NCI-H446 (cell line): ENCODE measurements at regions not wholly inside any gene's neighbourhood (a gene's known extent, or its start where the extent isn't known, plus 50 kb on each side); places are given as distances from the start of the nearest gene placed in this dataset.

Experiments used
- DNase-seq, 2 experiments: peaks; one replicate each; lab custom pipeline; 2025; lab: John Stamatoyannopoulos, UW

DNA sequence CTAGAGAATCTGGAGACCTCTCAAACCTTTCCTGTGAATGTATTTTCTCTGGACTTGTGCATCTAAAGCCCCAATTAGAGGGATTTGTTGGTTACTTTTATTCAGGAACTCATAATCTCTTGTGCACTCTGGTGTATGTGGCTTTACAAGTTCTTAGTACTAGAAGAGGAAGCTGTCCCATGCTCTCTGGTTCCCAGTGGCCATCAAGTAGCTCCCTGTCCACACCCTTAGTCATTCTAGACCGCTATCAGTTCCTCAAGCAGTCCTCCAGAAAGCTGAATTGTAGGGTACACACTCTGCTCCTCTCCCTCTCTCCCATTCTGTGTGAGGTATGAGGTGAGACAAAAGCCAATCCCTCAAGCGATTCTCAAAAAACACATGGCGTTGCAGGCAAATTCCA, 470.3 kb downstream of the PTPRC start:
- no peak for DNase-seq

DNA sequence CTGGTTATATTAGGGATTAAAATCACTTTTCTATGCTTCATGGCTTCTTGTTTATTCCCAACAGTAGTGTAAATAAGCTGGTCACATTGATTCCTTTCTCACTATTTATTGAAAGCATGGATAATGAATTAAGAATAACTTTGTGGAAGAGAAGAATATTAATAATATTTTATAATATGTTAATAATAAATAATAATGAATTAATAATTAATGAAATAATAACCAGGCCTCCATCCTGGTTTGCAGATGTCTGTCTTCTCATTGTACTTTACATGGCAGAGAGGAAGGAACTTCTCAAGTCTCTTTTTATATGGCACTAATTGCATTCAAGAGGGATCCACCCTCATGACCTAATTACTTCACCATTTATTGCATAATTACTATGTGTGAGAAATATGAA, 473.5 kb downstream of the PTPRC start:
- DNase-seq: no peak

DNA sequence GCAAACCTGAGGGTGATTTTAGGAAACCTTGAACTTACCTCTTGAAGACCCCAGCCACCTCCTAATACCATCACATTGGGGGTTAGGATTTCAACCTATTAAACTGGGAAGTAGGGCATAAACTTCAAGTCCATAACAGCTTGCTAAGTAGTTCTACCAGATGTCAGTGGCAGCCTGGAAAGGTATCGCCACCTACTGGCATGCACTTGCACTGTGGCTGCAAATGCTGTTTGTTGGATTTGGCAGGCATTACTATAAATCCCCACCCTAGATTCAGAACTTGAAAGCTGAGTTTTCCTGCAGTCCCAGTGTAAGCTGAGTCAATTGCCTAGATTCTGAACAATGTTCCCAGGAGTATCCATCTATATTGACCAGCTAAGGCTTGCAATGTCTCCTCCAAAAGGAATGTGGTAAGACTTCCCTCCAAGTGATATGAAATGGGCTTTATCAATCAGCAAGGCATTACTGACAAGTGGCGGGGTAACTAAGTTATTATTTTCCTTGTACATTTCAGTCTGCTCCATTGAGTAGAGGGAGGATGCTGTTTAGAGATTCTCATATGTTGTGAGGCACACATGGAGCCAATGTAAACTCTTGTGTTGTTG, 474.5 kb downstream of the PTPRC start:
- DNase-seq: peak; percentile 59 to 80

DNA sequence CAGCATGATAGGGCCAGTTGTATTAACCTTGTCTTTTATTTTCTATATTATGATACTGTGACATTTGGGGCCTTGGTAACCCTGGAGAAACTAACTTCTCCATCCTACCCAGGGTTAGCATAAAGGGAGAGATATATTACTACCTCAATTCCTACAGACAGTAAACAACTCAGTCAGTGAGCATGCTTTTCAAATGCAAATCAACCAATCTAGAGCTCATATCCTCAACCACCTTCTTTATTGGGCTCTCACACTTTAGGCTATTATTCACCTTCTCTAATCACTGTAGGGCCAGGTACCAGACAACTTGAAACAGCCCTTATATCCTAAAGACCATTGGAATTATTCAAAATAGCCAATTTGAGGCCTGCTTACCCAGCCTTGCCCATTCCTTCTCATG, 477.6 kb downstream of the PTPRC start:
- no peak for DNase-seq

DNA sequence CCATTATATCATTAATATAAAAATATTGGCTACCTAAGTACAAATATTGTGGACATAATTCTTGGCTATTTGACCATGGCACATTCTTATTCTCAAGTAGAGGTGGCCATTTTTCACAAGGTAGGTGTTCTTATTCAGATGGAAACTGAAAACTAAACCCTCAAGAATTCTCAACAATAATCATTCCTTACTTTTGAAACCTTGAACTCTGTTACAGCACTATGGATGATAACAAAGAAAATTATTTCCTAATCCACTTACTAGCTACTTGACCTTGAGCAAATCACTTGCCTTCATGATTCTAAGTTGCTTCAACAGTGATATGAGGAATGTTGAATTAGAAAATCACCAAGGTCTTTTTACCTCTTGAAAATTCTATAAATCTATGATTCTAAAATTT, 482.2 kb downstream of the PTPRC start:
- DNase-seq: no peak

DNA sequence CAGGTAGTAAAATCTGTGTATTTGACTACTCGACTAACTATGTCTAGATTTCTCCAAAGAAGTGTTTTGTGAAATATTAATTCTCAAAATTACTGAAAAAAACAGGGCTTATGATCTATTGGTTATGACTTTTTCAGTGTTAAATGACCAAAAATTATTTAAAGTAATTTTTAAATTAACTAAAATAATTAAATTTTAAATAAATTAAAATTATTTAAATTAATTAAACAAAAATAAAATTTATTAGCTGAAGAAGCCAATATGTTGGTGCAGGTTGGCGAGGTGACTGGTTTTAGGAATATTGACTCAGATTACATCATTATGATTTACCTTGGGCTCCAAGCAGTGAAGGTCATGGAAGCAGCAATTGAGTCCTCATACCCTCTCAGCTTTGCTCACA, 483.2 kb downstream of the PTPRC start:
- no peak for DNase-seq

DNA sequence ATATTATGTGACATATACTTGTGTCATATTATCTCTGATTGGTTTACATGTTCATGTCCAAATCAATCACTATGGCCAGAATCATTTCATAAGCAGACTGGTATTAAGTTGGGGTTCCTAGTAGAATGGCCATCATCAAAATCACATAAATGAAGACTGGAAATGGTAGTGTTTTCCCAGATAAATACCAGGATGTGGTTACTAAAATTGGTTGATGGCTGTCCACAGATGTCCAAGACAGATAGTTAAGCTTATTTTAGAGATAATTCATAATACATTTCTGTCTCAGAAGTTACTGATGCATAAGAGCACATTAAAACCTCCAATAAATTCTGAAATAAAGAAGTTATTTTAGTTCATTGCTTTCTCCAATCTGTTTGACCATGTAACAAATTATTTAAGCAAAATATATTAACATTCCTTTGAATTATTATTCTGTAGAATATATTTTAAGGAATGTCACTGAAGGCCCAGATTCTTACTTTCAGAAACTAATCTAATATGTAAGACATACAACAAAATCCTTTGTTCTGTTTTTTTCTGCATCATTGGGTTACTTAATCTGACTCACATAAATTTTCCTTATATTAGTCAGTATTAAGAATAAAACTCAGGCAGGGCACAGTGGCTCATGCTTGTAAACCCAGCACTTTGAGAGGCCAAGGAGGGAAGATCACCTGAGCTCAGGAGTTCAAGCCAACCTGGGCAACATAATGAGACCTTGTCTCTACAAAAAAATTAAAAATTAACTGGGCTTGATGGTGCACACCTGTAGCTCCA, 483.9 kb downstream of the PTPRC start:
- no peak for DNase-seq

DNA sequence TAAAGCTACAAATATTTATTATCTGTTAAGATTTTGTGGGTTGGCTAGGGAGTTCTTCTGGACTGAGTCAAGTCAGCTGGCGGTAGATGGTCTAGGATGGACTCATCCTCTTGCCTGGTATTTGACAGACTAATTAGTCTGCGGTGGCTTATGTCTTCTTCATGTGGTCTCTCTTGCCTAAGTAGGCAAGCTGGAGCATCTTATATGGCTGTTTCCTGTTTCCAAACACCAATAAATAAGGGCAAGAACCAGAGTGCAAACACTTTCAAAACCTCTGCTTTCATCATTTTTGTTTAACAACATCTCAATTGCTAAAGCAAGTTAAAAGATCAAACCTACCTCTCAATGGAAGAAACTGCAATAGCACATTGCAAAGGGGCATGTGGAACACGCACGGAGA, 484.8 kb downstream of the PTPRC start:
- DNase-seq: no peak

DNA sequence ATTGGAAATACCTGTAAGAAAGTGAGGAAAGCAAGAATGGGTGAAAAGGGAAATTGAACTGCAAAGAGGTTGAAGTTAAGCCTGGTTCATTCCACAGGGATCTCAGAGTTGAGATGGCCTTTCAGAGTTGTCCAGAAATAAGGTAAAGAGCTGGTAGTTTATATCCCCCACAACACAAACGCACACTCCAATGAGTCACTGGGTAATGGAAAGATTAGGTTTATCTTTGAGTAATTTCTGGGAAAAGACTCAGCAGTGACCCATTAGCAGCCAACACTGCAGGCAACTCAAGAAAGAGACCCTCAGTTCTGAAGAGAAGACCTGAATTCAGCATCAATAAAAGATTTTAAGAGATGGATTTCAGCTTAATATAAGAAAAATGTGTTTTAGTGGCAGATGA, 485.5 kb downstream of the PTPRC start:
- DNase-seq: no peak

DNA sequence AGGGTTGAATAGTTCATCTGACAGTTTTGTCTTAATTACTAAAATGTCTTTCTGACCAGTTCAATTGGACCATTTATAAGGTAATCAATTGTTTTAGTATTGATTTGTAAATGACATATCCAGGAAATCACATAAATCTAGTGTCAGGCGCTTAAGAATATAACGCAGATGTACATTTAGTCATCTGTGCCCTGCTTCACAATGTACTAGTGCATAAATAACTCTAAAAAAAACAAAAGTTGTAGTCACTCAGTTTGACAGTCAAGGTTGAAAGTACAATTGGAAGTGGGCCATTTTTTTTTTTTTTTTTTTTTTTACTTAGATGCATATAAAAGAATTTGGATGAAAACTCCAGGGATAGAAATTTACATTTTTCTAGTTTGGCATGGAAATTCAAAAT, 490.4 kb downstream of the PTPRC start:
- DNase-seq: peak in 1 of 2 experiments; percentile 33

DNA sequence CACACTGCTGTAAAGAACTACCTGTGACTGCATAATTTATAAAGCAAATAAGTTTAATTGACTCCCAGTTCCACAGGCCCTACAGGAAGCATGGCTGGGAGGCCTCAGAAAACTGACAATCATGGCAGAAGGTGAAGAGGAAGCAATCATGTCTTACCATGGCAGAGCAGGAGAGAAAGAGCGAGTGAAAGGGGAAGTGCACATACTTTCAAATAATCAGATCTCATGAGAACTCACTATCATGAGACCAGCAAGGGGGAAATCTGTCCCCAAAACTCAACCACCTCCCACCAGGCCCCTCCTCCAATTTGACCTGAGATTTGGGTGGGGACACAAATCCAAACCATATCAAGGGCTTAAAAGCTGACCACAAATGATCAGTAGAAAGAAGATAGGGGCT, 493.2 kb downstream of the PTPRC start:
- no peak for DNase-seq

DNA sequence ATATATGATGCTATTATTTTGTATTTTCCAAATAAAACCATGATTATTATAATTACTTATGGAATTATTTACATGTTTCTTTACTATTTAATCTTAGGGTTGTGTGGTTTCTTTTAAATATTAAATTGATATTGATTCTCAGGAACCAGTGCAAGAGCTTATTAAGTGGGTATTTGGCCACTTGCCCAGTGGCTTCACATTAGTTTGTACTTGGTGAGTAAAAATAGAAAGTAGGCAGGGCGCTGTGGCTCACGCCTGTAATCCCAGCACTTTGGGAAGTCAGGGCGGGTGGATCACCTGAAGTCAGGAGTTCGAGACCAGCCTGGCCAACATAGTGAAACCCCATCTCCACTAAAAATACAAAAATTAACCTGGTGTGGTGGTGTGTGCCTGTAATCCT, 497.1 kb downstream of the PTPRC start:
- DNase-seq: peak in 1 of 2 experiments; percentile 16

DNA sequence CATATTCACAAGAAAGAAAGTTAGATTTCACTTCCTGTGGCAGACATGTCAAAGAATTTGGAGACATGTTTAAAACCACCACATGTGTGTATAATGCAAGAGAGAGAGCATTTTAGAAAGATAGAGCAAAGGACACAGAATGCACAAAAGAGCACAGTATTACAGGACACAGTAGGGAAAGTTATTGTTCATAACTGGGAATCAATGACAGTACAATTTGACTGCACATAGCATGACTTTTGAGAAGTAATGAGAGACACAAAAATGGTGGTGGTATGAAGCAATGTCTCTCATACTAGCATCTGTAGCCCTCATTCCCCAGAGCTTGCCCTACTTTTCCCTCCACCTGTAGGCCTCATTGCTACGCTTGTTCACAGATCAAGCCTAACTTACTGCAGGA, 499.2 kb downstream of the PTPRC start:
- DNase-seq: no peak

DNA sequence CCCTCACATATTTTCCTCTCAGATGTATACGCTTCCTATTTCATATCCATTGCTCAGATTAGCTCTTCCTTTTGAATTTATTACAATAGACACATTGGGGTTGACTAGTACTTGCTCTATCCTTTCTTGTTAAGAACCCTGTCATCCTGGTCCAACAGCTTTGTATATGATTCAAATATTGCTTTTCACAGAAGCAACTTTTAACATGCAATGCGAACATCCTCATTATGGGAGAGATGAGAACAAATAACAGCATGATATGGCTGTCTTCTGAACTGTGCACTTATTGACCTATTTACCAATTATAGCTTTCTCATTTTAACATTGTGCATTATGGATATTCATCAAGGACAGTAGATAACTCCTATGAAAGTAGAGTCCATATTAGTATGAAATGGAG, 510.8 kb downstream of the PTPRC start:
- no peak for DNase-seq

DNA sequence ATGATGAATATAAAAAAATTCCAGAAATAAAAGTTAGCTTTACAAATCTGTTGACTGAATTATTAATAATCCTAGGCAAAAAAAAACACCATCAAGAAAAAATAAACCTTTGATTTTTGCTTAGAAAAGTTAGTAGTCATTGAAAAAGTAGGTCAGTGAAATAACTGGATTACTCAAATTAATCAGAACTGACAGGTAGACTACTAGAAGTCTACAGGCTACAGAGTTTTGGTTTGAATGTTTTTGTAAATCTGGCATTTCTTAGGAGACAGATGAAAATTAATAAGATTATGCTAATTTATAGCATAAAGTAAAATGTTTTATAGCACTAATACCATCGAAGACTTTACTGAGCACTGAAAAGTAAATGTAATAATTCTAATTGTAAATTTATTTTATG, 511.9 kb downstream of the PTPRC start:
- no peak for DNase-seq

DNA sequence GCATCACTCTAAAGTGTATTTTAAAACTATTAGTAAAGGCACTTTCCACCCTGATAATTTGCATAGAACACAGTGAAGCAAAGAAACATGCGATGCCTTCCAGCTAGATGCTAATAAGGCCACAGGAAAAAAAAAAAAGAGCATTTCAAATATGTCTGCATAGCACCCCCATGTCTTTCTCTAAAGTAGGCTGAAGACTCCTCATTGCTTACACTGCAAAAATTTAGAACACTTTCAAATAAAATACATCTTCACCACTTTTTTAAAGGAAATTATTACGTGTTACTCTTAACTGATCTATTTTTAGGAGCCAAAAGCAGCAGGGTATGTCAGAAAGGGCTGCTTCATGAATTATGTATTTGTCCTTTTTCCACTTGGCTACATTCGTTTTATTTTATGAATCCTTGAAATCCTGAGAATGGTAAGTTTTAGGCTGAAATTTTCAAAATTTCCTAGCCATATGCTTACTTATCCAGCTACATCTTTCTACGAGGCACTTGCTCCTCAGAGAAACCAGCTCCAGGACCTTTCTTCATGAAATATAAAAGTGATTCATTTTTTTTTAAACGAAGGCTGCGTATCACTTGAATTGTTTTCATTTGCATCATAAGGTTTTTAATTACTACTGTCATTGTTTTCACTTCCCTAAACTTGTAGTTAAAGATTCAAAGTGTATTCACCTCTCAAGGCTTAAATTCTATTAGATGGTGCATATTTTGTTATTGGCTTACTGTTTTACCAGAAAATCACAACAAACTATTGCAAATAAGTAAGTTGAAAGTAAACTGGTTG, 513.0 kb downstream of the PTPRC start:
- DNase-seq: no peak

DNA sequence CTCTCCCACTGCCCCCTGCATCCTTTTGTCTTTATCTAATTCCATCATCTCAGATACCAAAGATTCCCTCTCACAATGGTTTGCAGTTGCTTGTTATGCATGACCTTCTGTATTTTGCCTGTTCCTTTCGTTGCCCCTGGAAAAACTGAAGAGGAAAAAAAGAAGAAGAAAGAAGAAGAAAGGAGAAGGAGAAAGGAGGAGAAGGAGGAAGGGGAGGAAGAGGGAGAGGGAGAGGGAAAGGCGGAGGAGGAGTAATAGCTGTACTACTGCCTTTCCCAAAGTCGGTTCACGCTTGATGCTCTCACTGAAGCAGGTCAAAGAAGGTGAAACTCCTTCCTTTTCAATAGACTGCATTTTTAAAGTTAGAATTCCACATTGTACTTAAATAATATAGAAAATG, 513.8 kb downstream of the PTPRC start:
- no peak for DNase-seq

DNA sequence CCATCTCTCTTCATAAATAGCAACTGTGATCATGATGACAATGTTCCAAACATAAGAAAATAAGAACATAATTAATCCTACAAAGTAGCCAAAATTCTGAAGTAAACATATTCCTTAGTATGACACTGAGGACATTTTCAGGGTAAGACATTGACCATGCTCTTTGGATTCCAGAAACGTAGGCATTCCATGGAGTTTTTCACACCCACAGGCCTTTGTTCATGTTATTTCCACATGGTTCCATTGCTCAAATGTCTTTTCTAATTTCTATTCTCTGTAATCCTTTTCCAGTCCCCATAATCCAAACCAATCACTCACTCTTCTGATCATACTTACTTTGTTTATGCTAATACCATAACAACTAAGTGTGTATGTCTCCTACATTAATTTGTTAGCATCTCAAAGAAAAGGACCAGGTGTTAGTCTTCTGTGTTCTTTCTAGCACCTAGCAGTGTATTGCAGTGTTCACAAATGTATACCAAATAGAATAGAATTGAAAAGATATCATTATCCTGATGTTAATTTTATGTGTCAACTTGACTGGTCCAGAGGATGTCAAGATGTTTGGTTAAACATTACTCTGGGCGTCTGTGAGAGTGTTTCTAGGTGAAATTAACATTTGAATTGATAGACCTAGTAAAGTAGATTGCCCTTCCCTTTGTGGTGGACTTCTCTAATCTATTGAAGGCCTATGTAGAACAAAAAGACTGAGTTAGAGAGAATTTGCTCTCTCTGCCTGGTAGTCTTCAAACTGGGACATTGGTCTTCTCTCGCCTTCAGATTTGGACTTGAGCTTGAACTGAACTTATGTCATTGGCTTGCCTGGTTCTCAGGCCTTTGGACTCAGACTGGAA, 516.6 kb downstream of the PTPRC start:
- DNase-seq: no peak

DNA sequence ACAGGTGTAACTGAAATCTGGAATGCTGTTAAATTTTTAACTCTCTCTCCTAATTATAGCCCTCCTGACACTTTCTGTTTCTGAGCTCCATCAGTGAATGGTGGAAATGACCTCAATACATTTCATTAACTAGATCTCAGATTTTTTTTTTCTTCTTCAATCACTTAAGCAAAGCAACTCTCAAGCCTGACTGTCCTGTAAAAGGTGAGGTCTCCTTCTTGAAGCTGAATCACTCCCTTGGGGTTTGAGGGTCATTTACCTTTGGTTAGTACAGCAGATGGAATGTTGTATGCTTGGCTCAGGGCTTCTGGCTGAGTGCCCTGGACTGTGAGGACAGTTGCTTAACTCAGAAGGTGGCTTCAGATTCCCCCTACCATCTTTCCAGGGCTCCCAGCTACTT, 518.7 kb downstream of the PTPRC start:
- peak; percentile 26 to 82 for DNase-seq

DNA sequence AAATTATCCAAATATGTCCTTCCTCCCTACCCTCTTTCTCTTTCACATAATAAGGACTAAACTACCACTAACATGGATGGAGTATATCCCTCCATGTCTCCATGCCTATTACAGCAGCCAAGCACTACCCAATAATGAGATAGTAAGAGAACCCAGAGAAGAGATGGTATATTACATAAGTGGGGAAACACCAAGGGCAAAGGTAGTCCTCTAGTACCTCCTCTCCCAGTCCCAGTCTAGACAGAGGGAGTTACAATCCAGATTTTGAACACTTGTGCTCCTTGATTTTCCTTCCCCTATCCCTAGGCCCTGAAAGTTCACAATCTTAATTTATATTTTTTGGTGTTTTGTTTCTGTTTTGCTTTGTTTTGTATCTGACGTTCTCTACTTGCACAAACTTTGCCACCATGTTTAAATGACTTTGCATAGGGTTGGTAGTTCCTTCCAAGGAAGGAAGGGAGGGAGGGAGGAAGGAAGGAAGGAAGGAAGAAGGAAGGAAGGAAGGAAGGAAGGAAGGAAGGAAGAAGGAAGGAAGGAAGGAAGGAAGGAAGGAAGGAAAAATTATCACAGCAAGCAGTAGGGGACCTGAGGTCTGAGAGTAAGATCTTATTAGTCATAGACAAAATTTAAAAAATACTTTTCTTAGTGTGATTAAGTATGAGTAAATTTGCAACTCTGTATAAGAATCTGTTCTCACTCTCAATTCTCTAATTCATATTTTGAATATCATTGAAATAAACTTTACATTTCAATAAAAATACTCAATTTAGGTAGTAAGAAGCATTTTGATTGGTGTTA, 521.9 kb downstream of the PTPRC start:
- no peak for DNase-seq

DNA sequence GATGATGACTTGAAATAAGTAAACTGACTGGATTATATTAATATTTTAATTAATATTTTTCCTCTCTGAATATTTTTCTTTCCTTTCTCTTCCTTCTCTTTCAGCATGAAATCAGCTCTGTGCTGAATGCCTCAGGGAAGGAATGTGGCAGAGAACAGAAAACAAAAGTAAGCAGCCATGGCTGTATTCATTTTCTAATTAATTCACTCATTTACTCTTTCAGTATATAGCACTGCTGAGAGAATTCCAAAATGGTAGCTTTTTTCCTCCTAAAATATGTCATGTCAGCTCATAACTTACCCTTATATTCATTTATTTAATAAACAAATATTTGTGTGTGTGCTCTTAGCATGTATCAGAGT, 522.5 kb downstream of the PTPRC start:
- DNase-seq: no peak
